H1 (cell line): ENCODE measurements at regions not wholly inside any gene's neighbourhood (a gene's known extent, or its start where the extent isn't known, plus 50 kb on each side); places are given as distances from the start of the nearest gene placed in this dataset.

Source experiments
- CTCF ChIA-PET: fragments of 300-600 bp; sonication (Branson Sonifier 250); formaldehyde crosslinking; loops from one replicate; lab custom pipeline; 2021; ENCODE audit not compliant: partially characterized antibody; lab: Charles Lee
- POLR2A ChIA-PET: fragments of 300-600 bp; sonication (Branson Sonifier 250); formaldehyde crosslinking; loops from one replicate; lab custom pipeline; 2021; ENCODE audit warnings: inconsistent platforms; ENCODE audit not compliant: partially characterized antibody; lab: Charles Lee
- DNase-seq, 2 experiments: peaks; one replicate each; pipeline versions ENCODE4 v3.0.0 to v3.0.0-alpha.2; 2010 to 2022; ENCODE audit warnings: low spot score in 2 of 2, low read depth in 1 of 2, mixed read lengths in 1 of 2
- FAIRE-seq: peaks from 2 replicates; lab custom pipeline; 2011; peaks lifted over from hg19 to GRCh38; lab: Jason Lieb, UNC
- H2AFZ ChIP-seq: 2 replicates; pipeline ENCODE4 v1.8.1; 2012; ENCODE audit warnings: low read length, inconsistent platforms
- H2AK5ac ChIP-seq: 2 replicates; pipeline ENCODE4 v1.6.1; 2013; ENCODE audit warnings: low read depth, low read length
- H2BK120ac ChIP-seq: replicated peaks from 2 replicates; pipeline ENCODE3; 2013; ENCODE audit warnings: low read depth, low read length, inconsistent platforms
- H2BK12ac ChIP-seq: 2 replicates; pipeline ENCODE4 v1.6.1; 2013; ENCODE audit warnings: low read depth, low read length
- H2BK15ac ChIP-seq: 2 replicates; pipeline ENCODE4 v1.6.1; 2013; ENCODE audit warnings: low read length
- H2BK20ac ChIP-seq: 2 replicates; pipeline ENCODE4 v1.6.1; 2013; ENCODE audit warnings: low read length
- H2BK5ac ChIP-seq: 2 replicates; pipeline ENCODE4 v1.6.1; 2013; ENCODE audit warnings: low read depth, low read length
- H3K14ac ChIP-seq: 2 replicates; pipeline ENCODE4 v1.6.1; 2013; ENCODE audit warnings: inconsistent platforms; ENCODE audit not compliant: insufficient read length
- H3K18ac ChIP-seq: 2 replicates; pipeline ENCODE4 v1.6.1; 2013; ENCODE audit warnings: low read length; ENCODE audit errors: extremely low read depth
- H3K23ac ChIP-seq: 2 replicates; pipeline ENCODE4 v1.6.1; 2013; ENCODE audit warnings: inconsistent platforms; ENCODE audit not compliant: insufficient read length
- H3K23me2 ChIP-seq: 2 replicates; pipeline ENCODE4 v1.6.1; 2013; ENCODE audit warnings: low read depth, low read length
- H3K27ac ChIP-seq: 2 replicates; pipeline ENCODE4 v1.6.1; 2011; ENCODE audit warnings: low read depth, low read length, inconsistent platforms
- H3K27me3 ChIP-seq, 4 experiments: replicated peaks in 1 of 4; 1 replicate in 1 of 4; 2 replicates in 3 of 4; pipeline versions ENCODE4 v1.6.1 to v1.8.1; 2011 to 2013; ENCODE audit warnings: low read length in 3 of 4, mild to moderate bottlenecking in 3 of 4, inconsistent platforms in 2 of 4, mixed read lengths in 2 of 4, moderate library complexity in 1 of 4; ENCODE audit not compliant: control insufficient read depth in 3 of 4, insufficient read depth in 3 of 4; ENCODE audit errors: extremely low read depth in 1 of 4
- H3K36me3 ChIP-seq, 4 experiments: 2 replicates each; pipeline versions ENCODE4 v1.6.1 to v1.8.1; 2011 to 2013; ENCODE audit warnings: mild to moderate bottlenecking in 4 of 4, low read length in 3 of 4, moderate library complexity in 2 of 4, control low read depth in 1 of 4, inconsistent platforms in 1 of 4; ENCODE audit not compliant: insufficient read depth in 4 of 4, control insufficient read depth in 2 of 4
- H3K4ac ChIP-seq: replicated peaks from 2 replicates; pipeline ENCODE3; 2013; ENCODE audit warnings: low read length, low read depth, mixed read lengths, inconsistent platforms; ENCODE audit not compliant: insufficient read length
- H3K4me1 ChIP-seq, 4 experiments: replicated peaks in 1 of 4; 1 replicate in 1 of 4; 2 replicates in 3 of 4; pipeline versions ENCODE4 v1.6.1 to v1.8.1; 2011 to 2013; ENCODE audit warnings: low read length in 3 of 4, inconsistent platforms in 2 of 4, mixed read lengths in 1 of 4; ENCODE audit not compliant: insufficient read depth in 4 of 4, control insufficient read depth in 3 of 4
- H3K4me2 ChIP-seq, 2 experiments: 2 replicates each; pipeline versions ENCODE4 v1.6.1 to v1.8.1; 2011 to 2013; ENCODE audit warnings: low read depth in 2 of 2, low read length in 2 of 2, control low read depth in 1 of 2, inconsistent platforms in 1 of 2, mild to moderate bottlenecking in 1 of 2; ENCODE audit not compliant: insufficient read depth in 1 of 2
- H3K4me3 ChIP-seq, 4 experiments: fragments of 200-600, 300-600 bp in 1 of 4; sonication (generic), shearing (Covaris generic), sonication (Bioruptor Twin) in 1 of 4; 2 replicates each; pipeline versions ENCODE4 v1.5.1 to v1.8.1; 2011 to 2016; ENCODE audit warnings: low read length in 4 of 4, low read depth in 3 of 4, control low read depth in 2 of 4, inconsistent platforms in 2 of 4, mild to moderate bottlenecking in 2 of 4, mixed read lengths in 1 of 4, moderate library complexity in 1 of 4; ENCODE audit not compliant: insufficient read depth in 2 of 4; ENCODE audit errors: extremely low read depth in 1 of 4
- H3K56ac ChIP-seq: replicated peaks from 2 replicates; pipeline ENCODE3; 2013; ENCODE audit warnings: low read depth, mild to moderate bottlenecking, mixed read lengths, low read length, inconsistent platforms; ENCODE audit not compliant: insufficient read length
- H3K79me1 ChIP-seq: 2 replicates; pipeline ENCODE4 v1.6.1; 2013; ENCODE audit warnings: low read depth, low read length, control low read depth
- H3K79me2 ChIP-seq, 2 experiments: 2 replicates each; pipeline versions ENCODE4 v1.6.1 to v1.8.1; 2012 to 2013; ENCODE audit warnings: low read length in 2 of 2, mild to moderate bottlenecking in 2 of 2, inconsistent platforms in 1 of 2; ENCODE audit not compliant: insufficient read depth in 2 of 2, control insufficient read depth in 1 of 2
- H3K9ac ChIP-seq, 4 experiments: replicated peaks in 1 of 4; 1 replicate in 1 of 4; 2 replicates in 3 of 4; pipeline versions ENCODE4 v1.6.1 to v1.8.1; 2011 to 2013; ENCODE audit warnings: low read depth in 3 of 4, low read length in 3 of 4, control low read depth in 2 of 4, mild to moderate bottlenecking in 2 of 4, moderate library complexity in 2 of 4, inconsistent platforms in 1 of 4; ENCODE audit errors: extremely low read depth in 1 of 4
- H3K9me3 ChIP-seq, 2 experiments: 2 replicates each; pipeline versions ENCODE4 v1.6.1 to v1.8.1; 2012 to 2013; ENCODE audit warnings: mild to moderate bottlenecking in 2 of 2, moderate library complexity in 2 of 2, control low read depth in 1 of 2, inconsistent platforms in 1 of 2, low read depth in 1 of 2, low read length in 1 of 2, mixed read lengths in 1 of 2; ENCODE audit not compliant: insufficient read depth in 2 of 2
- H4K20me1 ChIP-seq, 2 experiments: replicated peaks in 1 of 2; 2 replicates each; pipeline versions ENCODE3 to v1.8.1; 2011 to 2013; ENCODE audit warnings: inconsistent platforms in 2 of 2, low read length in 2 of 2, mild to moderate bottlenecking in 1 of 2; ENCODE audit not compliant: insufficient read depth in 2 of 2, control insufficient read depth in 1 of 2
- H4K5ac ChIP-seq: 2 replicates; pipeline ENCODE4 v1.6.1; 2013; ENCODE audit warnings: low read length, low read depth, mixed read lengths, inconsistent platforms; ENCODE audit not compliant: insufficient read length
- H4K8ac ChIP-seq: 2 replicates; pipeline ENCODE4 v1.8.0; 2013; ENCODE audit warnings: mild to moderate bottlenecking, moderate library complexity, low read length, inconsistent platforms; ENCODE audit not compliant: insufficient read depth; ENCODE audit errors: extremely low read depth
- H4K91ac ChIP-seq: replicated peaks from 2 replicates; pipeline ENCODE3; 2013; ENCODE audit warnings: low read length, mixed read lengths, inconsistent platforms; ENCODE audit not compliant: insufficient read length
- FOSL1 ChIP-seq: IDR thresholded peaks from 2 replicates; pipeline ENCODE4 v1.6.1; 2011; ENCODE audit warnings: mild to moderate bottlenecking, low read depth, low read length, moderate library complexity; ENCODE audit not compliant: insufficient read depth
- GABPA ChIP-seq: IDR thresholded peaks from 2 replicates; pipeline ENCODE4 v1.6.1; 2011; ENCODE audit warnings: mild to moderate bottlenecking, low read length, moderate library complexity, borderline replicate concordance; ENCODE audit not compliant: insufficient read depth
- POLR2A ChIP-seq, 2 experiments: IDR thresholded peaks; 1 replicate in 1 of 2; 2 replicates in 1 of 2; pipeline ENCODE4 v1.6.1; 2011; ENCODE audit warnings: low read depth in 2 of 2, low read length in 2 of 2, mild to moderate bottlenecking in 2 of 2; ENCODE audit errors: control extremely low read depth in 1 of 2
- WGBS, 2 experiments: shearing (Covaris generic) in 1 of 2; methylation state at CpG; one replicate each; pipeline versions ENCODE4 v1.1.6 to v1.1.7; 2013 to 2015; ENCODE audit warnings: low lambda C conversion rate in 2 of 2, mixed read lengths in 2 of 2, inconsistent platforms in 1 of 2, low coverage in 1 of 2, missing lambda C conversion rate in 1 of 2; ENCODE audit not compliant: insufficient replicate concordance in 2 of 2, insufficient coverage in 1 of 2, insufficient read length in 1 of 2; ENCODE audit errors: extremely low coverage in 1 of 2, missing lambda C conversion rate in 1 of 2; 5-methylcytosine and 5-hydroxymethylcytosine counted together
- TF ChIP-seq, protein P1 (sequence below): IDR thresholded peaks from 2 replicates; pipeline ENCODE4 v1.6.1; 2012; ENCODE audit warnings: inconsistent platforms

DNA sequence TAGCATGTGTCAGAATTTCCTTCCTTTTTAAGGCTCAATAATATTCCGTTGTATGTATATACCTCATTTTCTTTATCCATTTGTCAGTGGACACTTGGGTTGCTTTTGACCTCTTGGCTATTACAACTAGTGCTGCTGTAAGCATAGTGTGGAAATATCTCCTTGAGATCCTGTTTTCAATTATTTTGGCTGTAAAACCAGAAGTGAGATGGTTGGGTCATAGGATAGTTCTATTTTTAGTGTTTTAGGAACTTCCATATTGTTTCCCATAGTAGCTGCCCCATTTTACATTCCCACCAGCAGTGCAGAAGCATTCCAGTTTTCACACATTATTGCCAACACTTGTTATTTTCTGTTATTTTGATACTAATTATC, 70.4 kb upstream of the C15orf39 start:
- Histone ChIP-seq H3K4me1 (no peaks in the 10 kb centered on the region), H2BK120ac (no peak overlapping the region), H2AFZ (no peak overlapping the region), H3K4ac (no peak overlapping the region), H3K4me3 (no peak overlapping the region), H3K9ac (no peak overlapping the region), H3K23me2 (no peaks in the 10 kb centered on the region), H3K18ac (no peak overlapping the region), H3K79me2 (no peaks in the 10 kb centered on the region), H4K20me1 (no peaks in the 10 kb centered on the region), H3K27ac (no peak overlapping the region), H3K27me3 (no peaks in the 10 kb centered on the region), H2BK15ac (no peak overlapping the region), H3K4me2 (no peak overlapping the region), H4K5ac (no peak overlapping the region), H3K23ac (no peak overlapping the region), H2BK12ac (no peak overlapping the region), H4K8ac (no peak overlapping the region), H3K56ac (no peak overlapping the region), H2BK5ac (no peak overlapping the region), H2AK5ac (no peak overlapping the region), H3K14ac (no peak overlapping the region), H2BK20ac (no peak overlapping the region), H4K91ac (no peak overlapping the region), H3K36me3 (no peaks in the 10 kb centered on the region), H3K79me1 (no peaks in the 10 kb centered on the region; the same call in 1 of the 2 replicates), H3K9me3 (no peaks in the 10 kb centered on the region)
- ChIA-PET CTCF (interaction anchor here (1.1 kb wide), 1 partner anchor 68 kb away, joined by 3 read pairs; no protein-coding TSS in a partner anchor), POLR2A (no interaction called here)
- WGBS, 2 experiments: 91% methylated on average over 1 of the region's 1 CpG; no CpG with 5 or more reads in 1 of the 2 experiments
- FAIRE-seq (no peak), DNase-seq (no peak)
- TF ChIP-seq, protein P1, sequence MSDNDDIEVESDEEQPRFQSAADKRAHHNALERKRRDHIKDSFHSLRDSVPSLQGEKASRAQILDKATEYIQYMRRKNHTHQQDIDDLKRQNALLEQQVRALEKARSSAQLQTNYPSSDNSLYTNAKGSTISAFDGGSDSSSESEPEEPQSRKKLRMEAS: no peak
- TF ChIP-seq GABPA: no peak
- TF ChIP-seq FOSL1: no peak
- TF ChIP-seq POLR2A (IDR thresholded peaks at IDR 0.05; ENCODE audit: control extremely low read depth in 1 of 2, low read depth in 2 of 2, low read length in 2 of 2): no peak
